A673 (cell line): ENCODE measurements at regions not wholly inside any gene's neighbourhood (a gene's known extent, or its start where the extent isn't known, plus 50 kb on each side); places are given as distances from the start of the nearest gene placed in this dataset.

Experiments
- BruUV-seq: library from RNA; stranded (reverse); fragments of 400-500 nt; replicated peaks from 2 replicates; lab custom pipeline; 2021; lab: Mats Ljungman, UMichigan
- CTCF ChIA-PET: fragments of 300-600 bp; sonication (Branson Sonifier 250); formaldehyde crosslinking; loops from one replicate; lab custom pipeline; 2022; ENCODE audit warnings: antibody characterized with exemption; lab: Charles Lee
- POLR2A ChIA-PET: fragments of 300-600 bp; sonication (Branson Sonifier 250); formaldehyde crosslinking; loops from one replicate; lab custom pipeline; 2022; ENCODE audit warnings: antibody characterized with exemption; ENCODE audit not compliant: low non-redundant PET; lab: Charles Lee
- DNase-seq: peaks from one replicate; pipeline ENCODE4 v3.0.0-alpha.2; 2015; ENCODE audit warnings: low spot score
- H3K27ac ChIP-seq: fragments of 200-600 bp; sonication (generic); 2 replicates; pipeline ENCODE4 v1.5.1; 2016; ENCODE audit warnings: mixed run types, low read depth, mild to moderate bottlenecking, mixed read lengths, antibody characterized with exemption, low read length; ENCODE audit not compliant: poor library complexity, severe bottlenecking
- H3K27me3 ChIP-seq: fragments of 200-600 bp; sonication (generic); replicated peaks from 2 replicates; pipeline ENCODE4 v1.6.1; 2017; ENCODE audit warnings: mixed run types, low read depth, mild to moderate bottlenecking, mixed read lengths, antibody characterized with exemption, low read length; ENCODE audit not compliant: insufficient read depth, poor library complexity
- H3K36me3 ChIP-seq: fragments of 200-600 bp; sonication (generic); 2 replicates; pipeline ENCODE4 v1.6.1; 2016; ENCODE audit warnings: mixed run types, mild to moderate bottlenecking, mixed read lengths, antibody characterized with exemption, low read length; ENCODE audit not compliant: insufficient read depth, poor library complexity, severe bottlenecking
- H3K4me1 ChIP-seq: fragments of 200-600 bp; sonication (generic); 2 replicates; pipeline ENCODE4 v1.6.1; 2017; ENCODE audit warnings: mixed run types, mild to moderate bottlenecking, mixed read lengths, antibody characterized with exemption, low read length; ENCODE audit not compliant: insufficient read depth, poor library complexity, severe bottlenecking
- H3K4me3 ChIP-seq: fragments of 200-600 bp; sonication (generic); 2 replicates; pipeline ENCODE4 v1.5.1; 2016; ENCODE audit warnings: low read depth, mixed run types, mild to moderate bottlenecking, mixed read lengths, low read length; ENCODE audit not compliant: poor library complexity, severe bottlenecking
- H3K9me3 ChIP-seq: fragments of 200-600 bp; sonication (generic); 2 replicates; pipeline ENCODE4 v1.6.1; 2016; ENCODE audit warnings: mixed run types, low read depth, mild to moderate bottlenecking, mixed read lengths, antibody characterized with exemption, low read length; ENCODE audit not compliant: poor library complexity, severe bottlenecking
- EZH2 ChIP-seq: fragments of 200-600 bp; sonication (generic); IDR thresholded peaks from 2 replicates; pipeline ENCODE4 v1.6.1; 2017; ENCODE audit warnings: borderline replicate concordance, low read depth, mild to moderate bottlenecking, mixed read lengths, antibody characterized with exemption, low read length; ENCODE audit not compliant: poor library complexity, severe bottlenecking
- intact Hi-C: fragments of 100-400 bp; cut with micrococcal nuclease; formaldehyde crosslinking; loops from one replicate; pipeline ENCODE4 v1.10.0; 2022; ENCODE audit not compliant: unreplicated experiment
- TF ChIP-seq, protein P1 (sequence below): fragments of 300-800, 200-600 bp; sonication (generic); conservative IDR thresholded peaks from 2 replicates; pipeline ENCODE4 v1.5.1; 2017; ENCODE audit warnings: low read depth, mild to moderate bottlenecking, antibody characterized with exemption, low read length, moderate library complexity, mixed read lengths

- intact Hi-C loops, result no loop called here
- H3K4me3 ChIP-seq, result no peak overlapping the region
- no peaks in the 10 kb centered on the region for H3K27me3 ChIP-seq
Measured at GRCh38 chr3:83096-83495, 113.5 kb upstream of the CHL1 start.

GRCh38 chr3:85180-85579 lies 111.4 kb upstream of the CHL1 start:
- TF ChIP-seq, protein P1, sequence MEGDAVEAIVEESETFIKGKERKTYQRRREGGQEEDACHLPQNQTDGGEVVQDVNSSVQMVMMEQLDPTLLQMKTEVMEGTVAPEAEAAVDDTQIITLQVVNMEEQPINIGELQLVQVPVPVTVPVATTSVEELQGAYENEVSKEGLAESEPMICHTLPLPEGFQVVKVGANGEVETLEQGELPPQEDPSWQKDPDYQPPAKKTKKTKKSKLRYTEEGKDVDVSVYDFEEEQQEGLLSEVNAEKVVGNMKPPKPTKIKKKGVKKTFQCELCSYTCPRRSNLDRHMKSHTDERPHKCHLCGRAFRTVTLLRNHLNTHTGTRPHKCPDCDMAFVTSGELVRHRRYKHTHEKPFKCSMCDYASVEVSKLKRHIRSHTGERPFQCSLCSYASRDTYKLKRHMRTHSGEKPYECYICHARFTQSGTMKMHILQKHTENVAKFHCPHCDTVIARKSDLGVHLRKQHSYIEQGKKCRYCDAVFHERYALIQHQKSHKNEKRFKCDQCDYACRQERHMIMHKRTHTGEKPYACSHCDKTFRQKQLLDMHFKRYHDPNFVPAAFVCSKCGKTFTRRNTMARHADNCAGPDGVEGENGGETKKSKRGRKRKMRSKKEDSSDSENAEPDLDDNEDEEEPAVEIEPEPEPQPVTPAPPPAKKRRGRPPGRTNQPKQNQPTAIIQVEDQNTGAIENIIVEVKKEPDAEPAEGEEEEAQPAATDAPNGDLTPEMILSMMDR, result no peak
- TF ChIP-seq EZH2, result no peak
- Histone ChIP-seq H3K9me3 (no peaks in the 10 kb centered on the region), H3K4me3 (no peak overlapping the region), H3K27me3 (no peaks in the 10 kb centered on the region), H3K27ac (no peak overlapping the region), H3K36me3 (no peaks in the 10 kb centered on the region), H3K4me1 (no peaks in the 10 kb centered on the region)
- DNase-seq, result no peak
- POLR2A ChIA-PET, result no interaction called here
- CTCF ChIA-PET, result no interaction called here
- BruUV-seq, result no TSS peak
- intact Hi-C loops, result no loop called here

More at GRCh38 chr3:83096-83495, 113.5 kb upstream of the CHL1 start:
- Histone ChIP-seq H3K4me1 (no peaks in the 10 kb centered on the region), H3K9me3 (no peaks in the 10 kb centered on the region), H3K36me3 (no peaks in the 10 kb centered on the region), H3K27ac (no peak overlapping the region)
- no peak for DNase-seq
- CTCF ChIA-PET, result no interaction called here
- POLR2A ChIA-PET, result no interaction called here
- TF ChIP-seq, protein P1, result no peak
- TF ChIP-seq EZH2, result no peak
- BruUV-seq, result no TSS peak

DNA sequence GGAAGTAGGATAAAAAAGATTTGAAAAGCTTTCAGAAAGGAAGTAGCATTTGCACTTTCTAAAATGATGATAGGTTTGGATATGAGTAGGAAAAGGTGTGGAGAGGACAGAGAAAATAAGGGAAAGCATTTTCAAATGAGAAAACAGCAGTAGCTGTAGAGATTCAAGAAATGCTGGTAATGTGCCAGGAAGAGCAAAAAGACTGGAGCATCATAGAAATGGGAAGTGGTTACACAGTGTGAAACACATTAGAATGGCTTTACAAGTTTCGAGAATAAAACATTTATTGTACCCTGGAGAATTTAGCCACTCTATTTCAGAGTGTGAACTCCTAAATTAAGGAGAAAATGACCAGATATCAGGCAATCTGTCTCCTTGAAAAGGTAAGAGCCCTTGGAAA lies 108.3 kb upstream of the CHL1 start:
- POLR2A ChIA-PET, result no interaction called here

More for the DNA sequence above, 108.3 kb upstream of the CHL1 start:
- Histone ChIP-seq H3K27ac (no peak overlapping the region), H3K9me3 (no peaks in the 10 kb centered on the region), H3K36me3 (no peaks in the 10 kb centered on the region), H3K4me3 (no peak overlapping the region), H3K27me3 (no peaks in the 10 kb centered on the region), H3K4me1 (no peaks in the 10 kb centered on the region)
- intact Hi-C loops, result no loop called here
- no peak for DNase-seq
- BruUV-seq, result no TSS peak
- CTCF ChIA-PET, result no interaction called here
- TF ChIP-seq EZH2, result no peak
- TF ChIP-seq, protein P1, result no peak
